HCT116 (cell line): ENCODE measurements at regions not wholly inside any gene's neighbourhood (a gene's known extent, or its start where the extent isn't known, plus 50 kb on each side); places are given as distances from the start of the nearest gene placed in this dataset.

ENCODE experiments used
- ATAC-seq: fragments of 200-7000 bp; cut with Tn5 transposase; 2 replicates; pipeline ENCODE4 v1.9.1; 2020; ENCODE audit warnings: mild to moderate bottlenecking, moderate library complexity
- BruUV-seq: library from RNA; stranded (reverse); fragments of 400-500 nt; replicated peaks from 2 replicates; lab custom pipeline; 2021; lab: Mats Ljungman, UMichigan
- CTCF ChIA-PET: fragments of 300-600 bp; sonication (Branson Sonifier 250); formaldehyde crosslinking; loops from one replicate; lab custom pipeline; 2021; ENCODE audit warnings: antibody characterized with exemption; lab: Charles Lee
- POLR2A ChIA-PET: fragments of 300-600, 350-600 bp; sonication (Branson Sonifier 250); formaldehyde crosslinking; loops from one replicate; lab custom pipeline; 2021; ENCODE audit warnings: antibody characterized with exemption; lab: Charles Lee
- RAD21 ChIA-PET, 2 experiments: fragments of 300-600 bp; sonication (Branson Sonifier 250); formaldehyde crosslinking; loops; one replicate each; lab custom pipeline; 2023; ENCODE audit warnings: low total read pairs in 2 of 2; ENCODE audit not compliant: uncharacterized antibody in 2 of 2, unreplicated experiment in 2 of 2, low non-redundant PET in 1 of 2; lab: Charles Lee
- DNase-seq: peaks from one replicate; pipeline ENCODE4 v3.0.0-alpha.2; 2010; ENCODE audit warnings: low read depth, low spot score
- H2AFZ ChIP-seq: fragments of 200-600 bp; shearing (Covaris generic), sonication (generic); 2 replicates; pipeline ENCODE4 v1.6.1; 2017; ENCODE audit warnings: low read depth, mixed run types, mixed read lengths, antibody characterized with exemption, low read length; ENCODE audit not compliant: poor library complexity, severe bottlenecking
- H3K27ac ChIP-seq: 2 replicates; pipeline ENCODE4 v1.5.1; 2012; ENCODE audit warnings: low read depth, low read length
- H3K27me3 ChIP-seq: fragments of 200-600 bp; sonication (generic); 2 replicates; pipeline ENCODE4 v1.6.1; 2016; ENCODE audit warnings: mixed run types, low read length, mixed read lengths; ENCODE audit not compliant: insufficient read depth
- H3K36me3 ChIP-seq, 2 experiments: fragments of 200-500 bp in 1 of 2; fragments of 200-600 bp in 1 of 2; sonication (Bioruptor generic) in 1 of 2; sonication (generic) in 1 of 2; 2 replicates each; pipeline versions ENCODE4 v1.5.1 to v1.6.1; 2014 to 2016; ENCODE audit warnings: low read length in 2 of 2, inconsistent platforms in 1 of 2, mixed read lengths in 1 of 2, mixed run types in 1 of 2; ENCODE audit not compliant: insufficient read depth in 2 of 2, control insufficient read depth in 1 of 2
- H3K4me1 ChIP-seq, 2 experiments: fragments of 200-600 bp in 1 of 2; sonication (generic) in 1 of 2; 2 replicates each; pipeline versions ENCODE4 v1.5.1 to v1.6.1; 2012 to 2017; ENCODE audit warnings: low read length in 2 of 2, inconsistent platforms in 1 of 2, mild to moderate bottlenecking in 1 of 2, mixed read lengths in 1 of 2, mixed run types in 1 of 2, moderate library complexity in 1 of 2; ENCODE audit not compliant: insufficient read depth in 2 of 2, control insufficient read depth in 1 of 2
- H3K4me2 ChIP-seq: fragments of 200-600 bp; sonication (generic); 2 replicates; pipeline ENCODE4 v1.6.1; 2017; ENCODE audit warnings: mixed run types, low read length, mixed read lengths
- H3K4me3 ChIP-seq, 2 experiments: fragments of 200-600 bp in 1 of 2; sonication (generic) in 1 of 2; replicated peaks in 1 of 2; 2 replicates each; pipeline ENCODE4 v1.5.1; 2011 to 2016; ENCODE audit warnings: low read length in 2 of 2, control low read depth in 1 of 2, low read depth in 1 of 2, mild to moderate bottlenecking in 1 of 2, mixed read lengths in 1 of 2, mixed run types in 1 of 2
- H3K79me2 ChIP-seq: fragments of 200-600 bp; sonication (generic); 2 replicates; pipeline ENCODE4 v1.6.1; 2017; ENCODE audit warnings: mild to moderate bottlenecking, mixed run types, low read length, moderate library complexity, mixed read lengths; ENCODE audit not compliant: insufficient read depth
- H3K9ac ChIP-seq: fragments of 200-600 bp; sonication (generic); 2 replicates; pipeline ENCODE4 v1.6.1; 2016; ENCODE audit warnings: low read length, mixed read lengths
- H3K9me2 ChIP-seq: fragments of 200-600 bp; sonication (generic), shearing (Covaris generic); 2 replicates; pipeline ENCODE4 v1.6.1; 2017; ENCODE audit warnings: mixed run types, mild to moderate bottlenecking, moderate library complexity; ENCODE audit not compliant: insufficient read depth
- H3K9me3 ChIP-seq, 2 experiments: fragments of 200-500 bp in 1 of 2; fragments of 200-600 bp in 1 of 2; sonication (Bioruptor generic) in 1 of 2; sonication (generic) in 1 of 2; 2 replicates each; pipeline ENCODE4 v1.6.1; 2014 to 2017; ENCODE audit warnings: low read length in 2 of 2, mixed read lengths in 2 of 2, inconsistent platforms in 1 of 2, low read depth in 1 of 2, mild to moderate bottlenecking in 1 of 2, mixed run types in 1 of 2, moderate library complexity in 1 of 2; ENCODE audit not compliant: control insufficient read depth in 1 of 2, insufficient read depth in 1 of 2
- H4K20me1 ChIP-seq: fragments of 200-600 bp; sonication (generic), shearing (Covaris generic); 2 replicates; pipeline ENCODE4 v1.6.1; 2017; ENCODE audit warnings: mixed run types, mild to moderate bottlenecking, moderate library complexity; ENCODE audit not compliant: insufficient read depth
- CBX3 ChIP-seq: IDR thresholded peaks from 2 replicates; pipeline ENCODE4 v1.6.1; 2012; ENCODE audit warnings: low read depth
- ELF1 ChIP-seq: IDR thresholded peaks from 2 replicates; pipeline ENCODE4 v1.6.1; 2012; ENCODE audit warnings: low read depth, borderline replicate concordance
- EZH2 ChIP-seq: fragments of 200-600 bp; sonication (generic); IDR thresholded peaks from 2 replicates; pipeline ENCODE4 v1.6.1; 2017; ENCODE audit warnings: antibody characterized with exemption, mixed run types
- REST ChIP-seq: IDR thresholded peaks from 2 replicates; pipeline ENCODE4 v1.6.1; 2012; ENCODE audit warnings: low read depth
- SP1 ChIP-seq: IDR thresholded peaks from 2 replicates; pipeline ENCODE4 v1.6.1; 2012; ENCODE audit warnings: low read depth
- SRF ChIP-seq: IDR thresholded peaks from 2 replicates; pipeline ENCODE4 v1.6.1; 2012; ENCODE audit warnings: low read depth
- intact Hi-C: fragments of 100-400 bp; cut with micrococcal nuclease; formaldehyde crosslinking; loops from 2 replicates; pipeline ENCODE4 v1.10.0; 2022

- no peaks in the 10 kb centered on the region for H3K9me3 ChIP-seq
- no peak overlapping the region for H3K9ac ChIP-seq
- ATAC-seq (no peak), DNase-seq (no peak)
- intact Hi-C loops = no loop called here
- ChIA-PET RAD21 (no interaction called here), CTCF (no interaction called here), POLR2A (no interaction called here)
- TF ChIP-seq ELF1 = no peak
- no peak for TF ChIP-seq EZH2
- H3K27ac ChIP-seq = no peak overlapping the region
- no peaks in the 10 kb centered on the region for H3K9me2 ChIP-seq
- no peak overlapping the region for H2AFZ ChIP-seq
- no peaks in the 10 kb centered on the region for H3K4me1 ChIP-seq
- no peaks in the 10 kb centered on the region for H3K36me3 ChIP-seq
- no peaks in the 10 kb centered on the region for H3K79me2 ChIP-seq
- H3K27me3 ChIP-seq = peaks cover 41% of the 10 kb centered on the region
- H4K20me1 ChIP-seq = no peaks in the 10 kb centered on the region
- BruUV-seq = no TSS peak
- no peak overlapping the region for H3K4me2 ChIP-seq
- H3K4me3 ChIP-seq = no peak overlapping the region
Measured at GRCh38 chr5:168207450-168208029, 83.9 kb upstream of the WWC1 start.

GRCh38 chr5:168209244-168209995 is 82.0 kb upstream of the WWC1 start:
- Histone ChIP-seq H2AFZ (no peak overlapping the region), H3K27me3 (peaks cover 44% of the 10 kb centered on the region), H3K9ac (no peak overlapping the region), H4K20me1 (no peaks in the 10 kb centered on the region), H3K9me2 (no peaks in the 10 kb centered on the region), H3K9me3 (no peaks in the 10 kb centered on the region), H3K79me2 (no peaks in the 10 kb centered on the region)
- ChIA-PET RAD21 (no interaction called here), CTCF (no interaction called here)
- no TSS peak for BruUV-seq
- no peak for ATAC-seq
- intact Hi-C loops = no loop called here
- TF ChIP-seq SRF = no peak
- no peak for TF ChIP-seq SP1
- TF ChIP-seq CBX3 = no peak
- no peak for TF ChIP-seq REST
- TF ChIP-seq, all 23 proteins: peak for 0
- Histone ChIP-seq H3K4me2 (no peak overlapping the region), H3K27ac (no peak overlapping the region), H3K4me3 (no peak overlapping the region), H3K36me3 (no peaks in the 10 kb centered on the region), H3K4me1 (no peaks in the 10 kb centered on the region)
- DNase-seq = no peak
- POLR2A ChIA-PET = no interaction called here
